Mesendoderm (in vitro differentiated cells): ENCODE measurements at regions not wholly inside any gene's neighbourhood (a gene's known extent, or its start where the extent isn't known, plus 50 kb on each side); places are given as distances from the start of the nearest gene placed in this dataset.
A peak's percentile ranks its signal among the peaks of the same experiment; 100 is the strongest.
"Not testable (repeated sequence)": the region's sequence is repeated elsewhere in the genome, so short reads cannot be mapped to it uniquely, and the experiment has no call there.

Source experiments
- DNase-seq: peaks from one replicate; pipeline ENCODE4 v3.0.0; 2013
- H2AK5ac ChIP-seq: 2 replicates; pipeline ENCODE4 v1.6.1; 2013; ENCODE audit warnings: low read length, inconsistent platforms
- H2BK120ac ChIP-seq: 2 replicates; pipeline ENCODE4 v1.6.1; 2013; ENCODE audit warnings: low read depth, mild to moderate bottlenecking, low read length, moderate library complexity, mixed read lengths
- H2BK15ac ChIP-seq: replicated peaks from 2 replicates; pipeline ENCODE4 v1.6.1; 2013; ENCODE audit warnings: low read depth, mild to moderate bottlenecking, moderate library complexity
- H2BK5ac ChIP-seq: 2 replicates; pipeline ENCODE4 v1.6.1; 2013; ENCODE audit warnings: low read length, inconsistent platforms
- H3K18ac ChIP-seq: 2 replicates; pipeline ENCODE4 v1.6.1; 2013; ENCODE audit warnings: mild to moderate bottlenecking, low read length, mixed read lengths
- H3K23ac ChIP-seq: one replicate; pipeline ENCODE4 v1.6.1; 2013; ENCODE audit warnings: low read length
- H3K27ac ChIP-seq: 2 replicates; pipeline ENCODE4 v1.5.1; 2013; ENCODE audit warnings: low read depth, mild to moderate bottlenecking, inconsistent platforms, low read length, moderate library complexity
- H3K27me3 ChIP-seq: 2 replicates; pipeline ENCODE4 v1.6.1; 2013; ENCODE audit warnings: low read length, control low read depth, mild to moderate bottlenecking, inconsistent platforms; ENCODE audit not compliant: insufficient read depth, poor library complexity
- H3K36me3 ChIP-seq: 2 replicates; pipeline ENCODE4 v1.6.1; 2013; ENCODE audit warnings: low read length, inconsistent platforms; ENCODE audit not compliant: control insufficient read depth, insufficient read depth
- H3K4ac ChIP-seq: one replicate; pipeline ENCODE4 v1.6.1; 2013; ENCODE audit warnings: low read depth, mild to moderate bottlenecking, low read length, moderate library complexity
- H3K4me1 ChIP-seq: 2 replicates; pipeline ENCODE4 v1.6.1; 2013; ENCODE audit warnings: low read depth, low read length, inconsistent platforms; ENCODE audit not compliant: control insufficient read depth
- H3K4me2 ChIP-seq: 2 replicates; pipeline ENCODE4 v1.6.1; 2013; ENCODE audit warnings: low read length
- H3K4me3 ChIP-seq: 2 replicates; pipeline ENCODE4 v1.5.1; 2013; ENCODE audit warnings: mild to moderate bottlenecking, low read length
- H3K56ac ChIP-seq: one replicate; pipeline ENCODE4 v1.6.1; 2013; ENCODE audit warnings: low read length
- H3K79me1 ChIP-seq: 2 replicates; pipeline ENCODE4 v1.6.1; 2013; ENCODE audit warnings: low read length, inconsistent platforms
- H3K79me2 ChIP-seq: 2 replicates; pipeline ENCODE4 v1.6.1; 2013; ENCODE audit warnings: mild to moderate bottlenecking, low read length; ENCODE audit not compliant: control insufficient read depth, insufficient read depth
- H3K9ac ChIP-seq: 2 replicates; pipeline ENCODE4 v1.6.1; 2013; ENCODE audit warnings: low read length, inconsistent platforms
- H4K5ac ChIP-seq: one replicate; pipeline ENCODE4 v1.6.1; 2013; ENCODE audit warnings: low read length
- H4K8ac ChIP-seq: one replicate; pipeline ENCODE4 v1.6.1; 2013; ENCODE audit warnings: low read depth, mild to moderate bottlenecking, control low read depth, low read length, moderate library complexity
- WGBS: extraction: QIAGEN DNeasy Blood & Tissue Kit; methylation state at CpG from one replicate; pipeline ENCODE4 v1.1.7; 2013; ENCODE audit warnings: low lambda C conversion rate, missing lambda C conversion rate; ENCODE audit not compliant: insufficient coverage; ENCODE audit errors: extremely low coverage; 5-methylcytosine and 5-hydroxymethylcytosine counted together

GRCh38 chr13:52240752-52241151 lies 81.4 kb upstream of the NEK3 start:
- H3K4me1 ChIP-seq, H3K23ac ChIP-seq: not testable (repeated sequence)
- WGBS, result no CpG with 5 or more reads among the region's 3 CpGs

GRCh38 chr13:52235900-52236595 lies 76.7 kb upstream of the NEK3 start:
- WGBS, result no CpG with 5 or more reads among the region's 8 CpGs
- H3K9ac ChIP-seq, H3K4me2 ChIP-seq, H3K4ac ChIP-seq, H3K27ac ChIP-seq, H3K4me1 ChIP-seq, H2BK15ac ChIP-seq, H3K27me3 ChIP-seq, H4K8ac ChIP-seq, H3K79me2 ChIP-seq, H4K5ac ChIP-seq, H3K23ac ChIP-seq, H2BK120ac ChIP-seq, H3K56ac ChIP-seq, H3K4me3 ChIP-seq, H3K36me3 ChIP-seq, H2AK5ac ChIP-seq, H3K79me1 ChIP-seq, H2BK5ac ChIP-seq, H3K18ac ChIP-seq: not testable (repeated sequence)
- peak; percentile 89 for DNase-seq

More at GRCh38 chr13:52240752-52241151, 81.4 kb upstream of the NEK3 start:
- H3K4ac ChIP-seq, H3K4me2 ChIP-seq, H4K8ac ChIP-seq, H3K4me3 ChIP-seq, H3K79me1 ChIP-seq, H3K36me3 ChIP-seq, H2BK5ac ChIP-seq, H2BK120ac ChIP-seq, H4K5ac ChIP-seq, H3K27ac ChIP-seq, DNase-seq, H3K18ac ChIP-seq, H3K56ac ChIP-seq, H3K27me3 ChIP-seq, H2AK5ac ChIP-seq, H3K9ac ChIP-seq, H3K79me2 ChIP-seq, H2BK15ac ChIP-seq: not testable (repeated sequence)

GRCh38 chr13:52234928-52235327 lies 75.5 kb upstream of the NEK3 start:
- not testable (repeated sequence) for H3K27me3 ChIP-seq, H2BK5ac ChIP-seq, H3K79me2 ChIP-seq, H2BK15ac ChIP-seq, H3K36me3 ChIP-seq, H3K23ac ChIP-seq, H4K5ac ChIP-seq, H3K79me1 ChIP-seq, H3K4me3 ChIP-seq, H3K27ac ChIP-seq, H3K4ac ChIP-seq, H3K4me1 ChIP-seq, DNase-seq, H4K8ac ChIP-seq, H3K9ac ChIP-seq, H3K56ac ChIP-seq, H3K18ac ChIP-seq, H3K4me2 ChIP-seq, H2BK120ac ChIP-seq, H2AK5ac ChIP-seq
- no CpG with 5 or more reads among the region's 3 CpGs for WGBS

- not testable (repeated sequence) for H2BK120ac ChIP-seq, H3K4ac ChIP-seq, H4K5ac ChIP-seq, H3K27ac ChIP-seq, H2AK5ac ChIP-seq, H3K27me3 ChIP-seq, H3K4me3 ChIP-seq, H3K4me2 ChIP-seq, H3K23ac ChIP-seq, H2BK5ac ChIP-seq, H4K8ac ChIP-seq, DNase-seq, H3K36me3 ChIP-seq, H3K9ac ChIP-seq, H3K79me2 ChIP-seq, H3K18ac ChIP-seq, H3K79me1 ChIP-seq, H2BK15ac ChIP-seq, H3K56ac ChIP-seq, H3K4me1 ChIP-seq
- WGBS, result no CpG with 5 or more reads among the region's 1 CpG
Observed at GRCh38 chr13:52223063-52223462, 63.7 kb upstream of the NEK3 start.

- H3K23ac ChIP-seq, H3K4me1 ChIP-seq, H3K36me3 ChIP-seq, H3K4me3 ChIP-seq, H2BK15ac ChIP-seq, H2AK5ac ChIP-seq, H2BK5ac ChIP-seq, H3K9ac ChIP-seq, H2BK120ac ChIP-seq, H3K79me1 ChIP-seq, H4K5ac ChIP-seq, H3K79me2 ChIP-seq, H3K27me3 ChIP-seq, H3K27ac ChIP-seq, H3K56ac ChIP-seq, H3K4me2 ChIP-seq, H3K4ac ChIP-seq, DNase-seq, H4K8ac ChIP-seq, H3K18ac ChIP-seq: not testable (repeated sequence)
- WGBS, result no CpG with 5 or more reads among the region's 1 CpG
Observed at GRCh38 chr13:52213920-52214319, 54.5 kb upstream of the NEK3 start.

- not testable (repeated sequence) for H3K18ac ChIP-seq, H3K56ac ChIP-seq, DNase-seq, H2BK120ac ChIP-seq, H3K4me1 ChIP-seq, H3K27me3 ChIP-seq, H3K23ac ChIP-seq, H4K5ac ChIP-seq, H3K4me3 ChIP-seq, H2AK5ac ChIP-seq, H2BK15ac ChIP-seq, H3K4me2 ChIP-seq, H3K9ac ChIP-seq, H3K79me1 ChIP-seq, H3K36me3 ChIP-seq, H3K4ac ChIP-seq, H3K79me2 ChIP-seq, H3K27ac ChIP-seq, H4K8ac ChIP-seq, H2BK5ac ChIP-seq
- no CpG with 5 or more reads among the region's 1 CpG for WGBS
Observed at GRCh38 chr13:52212886-52213285, 53.5 kb upstream of the NEK3 start.
